HG03064 (cell line): ENCODE measurements at regions not wholly inside any gene's neighbourhood (a gene's known extent, or its start where the extent isn't known, plus 50 kb on each side); places are given as distances from the start of the nearest gene placed in this dataset.
A peak's percentile ranks its signal among the peaks of the same experiment; 100 is the strongest.
"Not testable (repeated sequence)": the region's sequence is repeated elsewhere in the genome, so short reads cannot be mapped to it uniquely, and the experiment has no call there.

Experiments
- ATAC-seq: cut with Tn5 transposase; IDR thresholded peaks from one replicate; pipeline ENCODE4 v1.9.1; 2021; ENCODE audit warnings: low read depth; ENCODE audit not compliant: unreplicated experiment

- not testable (repeated sequence) for ATAC-seq
These were observed 66.2 kb upstream of the PAPPA2 start for GRCh38 chr1:176396604-176397395.

- no peak for ATAC-seq
These were observed 71.4 kb upstream of the PAPPA2 start for GRCh38 chr1:176391621-176392020.

GRCh38 chr1:176384841-176385240 lies 78.1 kb upstream of the PAPPA2 start:
- ATAC-seq, result no peak

GRCh38 chr1:176382163-176382562 lies 80.8 kb upstream of the PAPPA2 start:
- ATAC-seq, result no peak

- no peak for ATAC-seq
These were observed 83.2 kb upstream of the PAPPA2 start for GRCh38 chr1:176379626-176380339.

- ATAC-seq, result peak; percentile 93
These were observed 87.9 kb upstream of the PAPPA2 start for GRCh38 chr1:176374967-176375569.

- ATAC-seq, result no peak
These were observed 98.6 kb upstream of the PAPPA2 start for GRCh38 chr1:176364236-176364905.

- ATAC-seq, result not testable (repeated sequence)
These were observed 113.8 kb upstream of the PAPPA2 start for GRCh38 chr1:176349135-176349715.

GRCh38 chr1:176341656-176342055 lies 121.3 kb upstream of the PAPPA2 start:
- no peak for ATAC-seq

- no peak for ATAC-seq
These were observed 124.1 kb upstream of the PAPPA2 start for GRCh38 chr1:176338877-176339276.

- ATAC-seq, result no peak
These were observed 123.7 kb upstream of the COP1 start for GRCh38 chr1:176330782-176331181.

- no peak for ATAC-seq
These were observed 118.6 kb upstream of the COP1 start for GRCh38 chr1:176325664-176326063.

GRCh38 chr1:176323472-176323871 lies 116.4 kb upstream of the COP1 start:
- no peak for ATAC-seq

- ATAC-seq, result peak; percentile 87
These were observed 108.6 kb upstream of the COP1 start for GRCh38 chr1:176315519-176316220.

- ATAC-seq, result not testable (repeated sequence)
These were observed 89.5 kb upstream of the COP1 start for GRCh38 chr1:176296602-176297001.

- ATAC-seq, result no peak
These were observed 78.9 kb upstream of the COP1 start for GRCh38 chr1:176285996-176286395.

GRCh38 chr1:176271572-176271971 lies 64.5 kb upstream of the COP1 start:
- ATAC-seq, result no peak
